ENCODE measurements at regions not wholly inside any gene's neighbourhood (a gene's known extent, or its start where the extent isn't known, plus 50 kb on each side); places are given as distances from the start of the nearest gene placed in this dataset.

GRCh38 chr16:9481747-9482730 is 390.6 kb downstream of the HAPSTR1 start:
- no peak for DNase-seq (ENCODE audit: low spot score, unreplicated experiment)
- no peak overlapping the region for H3K4me3 Mint-ChIP-seq (ENCODE audit: low read depth)
- H3K27me3 Mint-ChIP-seq = peaks cover 7% of the 10 kb centered on the region
- H3K9me3 Mint-ChIP-seq (ENCODE audit: low read depth) = no peaks in the 10 kb centered on the region
- H3K27ac Mint-ChIP-seq = no peak overlapping the region
- H3K4me1 Mint-ChIP-seq (ENCODE audit: low read depth) = no peaks in the 10 kb centered on the region
- H3K36me3 Mint-ChIP-seq (ENCODE audit: insufficient read depth) = no peaks in the 10 kb centered on the region
- TF ChIP-seq, protein P1, sequence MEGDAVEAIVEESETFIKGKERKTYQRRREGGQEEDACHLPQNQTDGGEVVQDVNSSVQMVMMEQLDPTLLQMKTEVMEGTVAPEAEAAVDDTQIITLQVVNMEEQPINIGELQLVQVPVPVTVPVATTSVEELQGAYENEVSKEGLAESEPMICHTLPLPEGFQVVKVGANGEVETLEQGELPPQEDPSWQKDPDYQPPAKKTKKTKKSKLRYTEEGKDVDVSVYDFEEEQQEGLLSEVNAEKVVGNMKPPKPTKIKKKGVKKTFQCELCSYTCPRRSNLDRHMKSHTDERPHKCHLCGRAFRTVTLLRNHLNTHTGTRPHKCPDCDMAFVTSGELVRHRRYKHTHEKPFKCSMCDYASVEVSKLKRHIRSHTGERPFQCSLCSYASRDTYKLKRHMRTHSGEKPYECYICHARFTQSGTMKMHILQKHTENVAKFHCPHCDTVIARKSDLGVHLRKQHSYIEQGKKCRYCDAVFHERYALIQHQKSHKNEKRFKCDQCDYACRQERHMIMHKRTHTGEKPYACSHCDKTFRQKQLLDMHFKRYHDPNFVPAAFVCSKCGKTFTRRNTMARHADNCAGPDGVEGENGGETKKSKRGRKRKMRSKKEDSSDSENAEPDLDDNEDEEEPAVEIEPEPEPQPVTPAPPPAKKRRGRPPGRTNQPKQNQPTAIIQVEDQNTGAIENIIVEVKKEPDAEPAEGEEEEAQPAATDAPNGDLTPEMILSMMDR (IDR thresholded peaks at IDR 0.05; ENCODE audit: unreplicated experiment) = no peak

- H3K4me1 Mint-ChIP-seq (ENCODE audit: low read depth) = no peaks in the 10 kb centered on the region
- H3K4me3 Mint-ChIP-seq (ENCODE audit: low read depth) = no peak overlapping the region
- H3K36me3 Mint-ChIP-seq (ENCODE audit: insufficient read depth) = no peaks in the 10 kb centered on the region
- peaks cover 12% of the 10 kb centered on the region for H3K27me3 Mint-ChIP-seq
- no peak overlapping the region for H3K27ac Mint-ChIP-seq
- TF ChIP-seq, protein P1 (IDR thresholded peaks at IDR 0.05; ENCODE audit: unreplicated experiment) = no peak
- DNase-seq (ENCODE audit: low spot score, unreplicated experiment) = no peak
- H3K9me3 Mint-ChIP-seq (ENCODE audit: low read depth) = no peaks in the 10 kb centered on the region
These were observed 393.0 kb downstream of the HAPSTR1 start for GRCh38 chr16:9484426-9484825.

DNA sequence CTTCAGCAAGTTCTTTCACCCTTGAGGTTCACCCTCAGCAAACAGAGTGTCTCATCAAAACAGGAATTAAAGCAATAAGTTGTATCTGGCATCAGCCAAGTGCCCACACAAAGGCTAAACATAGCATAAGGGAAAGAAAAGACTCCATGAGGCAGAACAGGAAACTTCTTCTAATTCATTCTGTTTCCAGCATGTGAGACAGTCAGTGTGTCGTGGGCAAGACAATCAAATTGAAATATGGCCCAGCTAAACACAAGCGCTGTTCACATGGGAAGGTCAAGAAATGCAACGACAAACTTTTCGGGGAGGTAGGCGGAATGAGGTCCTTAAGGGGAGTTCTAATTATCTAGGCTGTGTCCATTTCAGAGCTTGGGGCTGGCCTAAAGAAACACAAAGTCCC is 393.4 kb downstream of the HAPSTR1 start:
- TF ChIP-seq, protein P1 (IDR thresholded peaks at IDR 0.05; ENCODE audit: unreplicated experiment) = no peak
- Mint-ChIP-seq H3K27me3 (peaks cover 12% of the 10 kb centered on the region), H3K4me1 (ENCODE audit: low read depth) (no peaks in the 10 kb centered on the region), H3K4me3 (ENCODE audit: low read depth) (no peak overlapping the region), H3K36me3 (ENCODE audit: insufficient read depth) (no peaks in the 10 kb centered on the region), H3K9me3 (ENCODE audit: low read depth) (no peaks in the 10 kb centered on the region), H3K27ac (no peak overlapping the region)
- no peak for DNase-seq (ENCODE audit: low spot score, unreplicated experiment)

DNA sequence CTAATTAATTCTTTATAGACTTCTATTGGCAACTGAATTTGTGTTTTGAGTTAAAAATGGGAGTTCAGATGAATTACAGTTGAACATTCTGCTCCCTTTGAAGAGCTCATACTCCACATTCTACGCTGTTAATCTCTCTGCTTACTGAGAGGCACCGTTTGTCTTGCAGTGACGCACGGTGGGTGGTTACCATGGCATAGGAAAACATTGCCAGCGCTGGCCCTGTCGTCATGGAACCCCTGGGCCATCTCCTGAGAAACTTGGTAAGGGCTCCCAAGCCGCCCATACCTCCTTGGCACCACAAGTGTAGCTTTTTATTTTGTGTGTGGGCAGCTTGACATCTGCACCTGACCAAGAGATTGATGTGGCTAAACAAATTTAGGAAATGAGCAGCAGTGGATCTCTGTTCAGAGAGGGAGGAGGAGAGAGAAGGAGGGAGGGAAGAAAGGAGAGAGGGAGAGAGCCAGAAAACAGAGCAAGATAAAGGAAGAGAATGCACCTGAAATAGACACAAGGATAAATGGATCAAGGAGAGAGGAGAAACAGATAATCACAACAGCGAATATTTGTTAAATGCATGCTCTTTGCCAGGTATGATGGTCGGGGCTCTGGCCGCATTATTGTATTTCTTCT is 398.5 kb downstream of the HAPSTR1 start:
- H3K4me3 Mint-ChIP-seq (ENCODE audit: low read depth) = no peak overlapping the region
- no peak overlapping the region for H3K27ac Mint-ChIP-seq
- no peak for DNase-seq (ENCODE audit: low spot score, unreplicated experiment)
- TF ChIP-seq, protein P1 (IDR thresholded peaks at IDR 0.05; ENCODE audit: unreplicated experiment) = no peak
- H3K9me3 Mint-ChIP-seq (ENCODE audit: low read depth) = peaks cover 7% of the 10 kb centered on the region
- no peaks in the 10 kb centered on the region for H3K4me1 Mint-ChIP-seq (ENCODE audit: low read depth)
- H3K27me3 Mint-ChIP-seq = peaks cover 10% of the 10 kb centered on the region
- peaks cover 2% of the 10 kb centered on the region for H3K36me3 Mint-ChIP-seq (ENCODE audit: insufficient read depth)

GRCh38 chr16:9495824-9496223 is 404.4 kb downstream of the HAPSTR1 start:
- Mint-ChIP-seq H3K27ac (no peak overlapping the region), H3K36me3 (ENCODE audit: insufficient read depth) (peaks cover 2% of the 10 kb centered on the region), H3K9me3 (ENCODE audit: low read depth) (peaks cover 9% of the 10 kb centered on the region), H3K4me1 (ENCODE audit: low read depth) (no peaks in the 10 kb centered on the region), H3K4me3 (ENCODE audit: low read depth) (no peak overlapping the region), H3K27me3 (no peaks in the 10 kb centered on the region)
- no peak for DNase-seq (ENCODE audit: low spot score, unreplicated experiment)
- TF ChIP-seq, protein P1 (IDR thresholded peaks at IDR 0.05; ENCODE audit: unreplicated experiment) = no peak
